CD14-positive monocyte (primary cell): ENCODE measurements at regions not wholly inside any gene's neighbourhood (a gene's known extent, or its start where the extent isn't known, plus 50 kb on each side); places are given as distances from the start of the nearest gene placed in this dataset.

ENCODE experiments used
- DNase-seq, 3 donors: peaks; one replicate each; pipeline ENCODE4 v3.0.0-alpha.2; 2011 to 2022
- H2AFZ ChIP-seq: 2 replicates; pipeline ENCODE4 v1.6.0; 2012; ENCODE audit warnings: mild to moderate bottlenecking, low read depth, low read length, inconsistent platforms; ENCODE audit not compliant: insufficient read depth, poor library complexity, severe bottlenecking
- H3K27ac ChIP-seq, 2 donors: 1 replicate in 1 of 2; 2 replicates in 1 of 2; pipeline ENCODE4 v1.5.1; 2012 to 2013; ENCODE audit warnings: low read length in 2 of 2, control low read depth in 1 of 2, inconsistent platforms in 1 of 2, low read depth in 1 of 2, mild to moderate bottlenecking in 1 of 2
- H3K27me3 ChIP-seq, 2 donors: one replicate each; pipeline versions ENCODE4 v1.6.0 to v1.6.1; 2011 to 2013; ENCODE audit warnings: low read length in 2 of 2; ENCODE audit not compliant: control insufficient read depth in 2 of 2, insufficient read depth in 2 of 2
- H3K36me3 ChIP-seq, 2 donors: replicated peaks in 1 of 2; 1 replicate in 1 of 2; 2 replicates in 1 of 2; pipeline versions ENCODE4 v1.5.1 to v1.6.1; 2012 to 2013; ENCODE audit warnings: low read length in 2 of 2, control low read depth in 1 of 2, inconsistent platforms in 1 of 2, mild to moderate bottlenecking in 1 of 2; ENCODE audit not compliant: insufficient read depth in 2 of 2, control insufficient read depth in 1 of 2
- H3K4me1 ChIP-seq, 2 donors: 1 replicate in 1 of 2; 2 replicates in 1 of 2; pipeline versions ENCODE4 v1.5.1 to v1.6.1; 2012 to 2013; ENCODE audit warnings: low read length in 2 of 2, control low read depth in 1 of 2, inconsistent platforms in 1 of 2, mild to moderate bottlenecking in 1 of 2, moderate library complexity in 1 of 2; ENCODE audit not compliant: insufficient read depth in 2 of 2, control insufficient read depth in 1 of 2
- H3K4me2 ChIP-seq: replicated peaks from 2 replicates; pipeline ENCODE3; 2012; ENCODE audit warnings: low read length, moderate library complexity, mild to moderate bottlenecking; ENCODE audit not compliant: poor library complexity, severe bottlenecking; ENCODE audit errors: extremely low read depth
- H3K4me3 ChIP-seq, 3 experiments: fragments of 200-600 bp in 1 of 3; sonication (generic) in 1 of 3; replicated peaks in 1 of 3; 1 replicate in 2 of 3; 2 replicates in 1 of 3; pipeline ENCODE4 v1.5.1; 2011 to 2013; ENCODE audit warnings: low read length in 3 of 3, mild to moderate bottlenecking in 3 of 3, control low read depth in 2 of 3, low read depth in 2 of 3, inconsistent platforms in 1 of 3, moderate library complexity in 1 of 3
- H3K79me2 ChIP-seq: 2 replicates; pipeline ENCODE4 v1.6.0; 2012; ENCODE audit warnings: mild to moderate bottlenecking, control low read depth, inconsistent platforms, low read length, moderate library complexity; ENCODE audit not compliant: insufficient read depth
- H3K9ac ChIP-seq: 2 replicates; pipeline ENCODE4 v1.6.0; 2017; ENCODE audit warnings: low read length, mild to moderate bottlenecking; ENCODE audit not compliant: insufficient read depth, poor library complexity, severe bottlenecking
- H3K9me3 ChIP-seq, 2 donors: replicated peaks in 1 of 2; 1 replicate in 1 of 2; 2 replicates in 1 of 2; pipeline versions ENCODE4 v1.5.1 to v1.6.1; 2012 to 2013; ENCODE audit warnings: low read length in 2 of 2, control low read depth in 1 of 2; ENCODE audit not compliant: control insufficient read depth in 1 of 2, insufficient read depth in 1 of 2
- H4K20me1 ChIP-seq: 2 replicates; pipeline ENCODE4 v1.6.0; 2012; ENCODE audit warnings: mild to moderate bottlenecking, low read length, control low read depth, moderate library complexity; ENCODE audit not compliant: insufficient read depth
- H3K27ac Mint-ChIP-seq, 7 donors: one replicate each; pipeline ENCODE4 v1.8.0; 2020; ENCODE audit warnings: mild to moderate bottlenecking in 7 of 7, mixed read lengths in 7 of 7, moderate library complexity in 6 of 7, inconsistent platforms in 2 of 7
- H3K27me3 Mint-ChIP-seq, 3 donors: one replicate each; pipeline ENCODE4 v1.8.0; 2021 to 2022; ENCODE audit warnings: low read depth in 3 of 3, mild to moderate bottlenecking in 3 of 3, mixed read lengths in 3 of 3, moderate library complexity in 3 of 3, inconsistent platforms in 1 of 3
- H3K36me3 Mint-ChIP-seq, 2 donors: one replicate each; pipeline ENCODE4 v1.8.0; 2020; ENCODE audit warnings: mixed read lengths in 2 of 2, inconsistent platforms in 1 of 2, mild to moderate bottlenecking in 1 of 2
- H3K4me1 Mint-ChIP-seq: one replicate; pipeline ENCODE4 v1.8.0; 2020; ENCODE audit warnings: mild to moderate bottlenecking, mixed read lengths
- H3K4me3 Mint-ChIP-seq, 2 donors: one replicate each; pipeline ENCODE4 v1.8.0; 2020; ENCODE audit warnings: mild to moderate bottlenecking in 2 of 2, mixed read lengths in 2 of 2, moderate library complexity in 1 of 2
- H3K9me3 Mint-ChIP-seq, 7 donors: one replicate each; pipeline ENCODE4 v1.8.0; 2020 to 2022; ENCODE audit warnings: mixed read lengths in 7 of 7, mild to moderate bottlenecking in 6 of 7, moderate library complexity in 6 of 7, inconsistent platforms in 2 of 7
- CTCF ChIP-seq: fragments of 200-600 bp; IDR thresholded peaks from one replicate; pipeline ENCODE4 v1.8.0; 2022; ENCODE audit warnings: antibody characterized with exemption, mild to moderate bottlenecking
- WGBS: methylation state at CpG from one replicate; pipeline ENCODE4 v1.1.5; 2013; ENCODE audit warnings: missing lambda C conversion rate; ENCODE audit not compliant: insufficient coverage; 5-methylcytosine and 5-hydroxymethylcytosine counted together
- intact Hi-C, 2 donors: fragments of 100-400 bp; cut with micrococcal nuclease; formaldehyde crosslinking; loops; one replicate each; pipeline versions ENCODE4 v1.15.0 to v1.15.1; 2023

- H3K9me3 Mint-ChIP-seq, result peaks cover 0 to 12% (median 2%) of the 10 kb centered on the region in 7 donors
- Histone ChIP-seq H3K9ac (no peak overlapping the region), H3K9me3 (no peaks in the 10 kb centered on the region), H3K4me3 (no peak overlapping the region), H4K20me1 (no peaks in the 10 kb centered on the region), H3K79me2 (no peaks in the 10 kb centered on the region), H2AFZ (no peak overlapping the region), H3K27me3 (peaks cover 3 to 10% of the 10 kb centered on the region in 2 donors), H3K4me2 (no peak overlapping the region), H3K27ac (no peak overlapping the region), H3K36me3 (no peaks in the 10 kb centered on the region), H3K4me1 (no peaks in the 10 kb centered on the region)
- WGBS, result no CpG with 5 or more reads among the region's 2 CpGs
- TF ChIP-seq CTCF, result no peak
- peaks cover 10 to 21% (median 16%) of the 10 kb centered on the region in 3 donors for H3K27me3 Mint-ChIP-seq
- no peak for DNase-seq
- H3K4me3 Mint-ChIP-seq, result no peak overlapping the region
- intact Hi-C loops, result no loop called here
- H3K27ac Mint-ChIP-seq, result no peak overlapping the region
- H3K4me1 Mint-ChIP-seq, result no peaks in the 10 kb centered on the region
- no peaks in the 10 kb centered on the region for H3K36me3 Mint-ChIP-seq
These were observed 236.9 kb downstream of the TRIB2 start for GRCh38 chr2:12953596-12953995.

DNA sequence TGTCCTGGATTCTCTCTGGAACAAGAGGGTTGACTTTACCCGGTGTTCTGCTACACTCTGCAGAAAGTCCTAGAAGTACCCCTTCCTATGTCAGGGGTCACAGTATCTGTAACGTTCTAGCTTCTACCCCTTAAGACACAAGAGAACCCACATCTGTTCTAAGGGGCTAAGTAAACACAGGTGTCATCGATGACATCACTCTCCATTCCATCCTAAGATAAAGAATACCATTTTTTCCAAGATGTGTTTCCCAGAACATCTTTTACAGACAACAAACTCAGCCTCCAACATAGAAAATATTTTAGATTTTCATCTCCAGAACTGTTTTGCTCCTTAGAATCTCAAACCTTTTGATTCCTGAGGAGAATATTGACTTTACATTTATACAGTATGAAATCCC lies 239.1 kb downstream of the TRIB2 start:
- Histone ChIP-seq H3K27ac (no peak overlapping the region), H3K79me2 (no peaks in the 10 kb centered on the region), H3K27me3 (peaks cover 3 to 8% of the 10 kb centered on the region in 2 donors), H3K4me2 (no peak overlapping the region), H3K9ac (no peak overlapping the region), H3K4me3 (no peak overlapping the region), H2AFZ (no peak overlapping the region), H4K20me1 (no peaks in the 10 kb centered on the region), H3K4me1 (no peaks in the 10 kb centered on the region), H3K36me3 (no peaks in the 10 kb centered on the region), H3K9me3 (no peaks in the 10 kb centered on the region)
- TF ChIP-seq CTCF, result no peak
- Mint-ChIP-seq H3K9me3 (peaks cover 0 to 18% (median 2%) of the 10 kb centered on the region in 7 donors), H3K4me3 (no peak overlapping the region), H3K27me3 (peaks cover 4 to 17% (median 12%) of the 10 kb centered on the region in 3 donors), H3K4me1 (no peaks in the 10 kb centered on the region), H3K27ac (no peak overlapping the region), H3K36me3 (no peaks in the 10 kb centered on the region)
- 90% methylated on average over 3 of the region's 3 CpGs for WGBS
- no peak for DNase-seq
- intact Hi-C loops, result no loop called here
